AG04450 (cell line): ENCODE measurements at regions not wholly inside any gene's neighbourhood (a gene's known extent, or its start where the extent isn't known, plus 50 kb on each side); places are given as distances from the start of the nearest gene placed in this dataset. TPM values are rescaled to one million over a fixed set of nuclear protein-coding genes. Genes with fewer than 3 reads are reported as not detected.

Experiments
- CTCF ChIA-PET: fragments of 300-600, 350-600 bp; formaldehyde crosslinking; extraction: SDS; loops from one replicate; lab custom pipeline; 2022; ENCODE audit warnings: antibody characterized with exemption, inconsistent platforms; lab: Charles Lee
- POLR2A ChIA-PET: fragments of 350-600 bp; formaldehyde crosslinking; extraction: SDS; loops from one replicate; lab custom pipeline; 2021; ENCODE audit warnings: antibody characterized with exemption, inconsistent platforms; lab: Yijun Ruan, JAX
- DNase-seq: peaks from one replicate; pipeline ENCODE4 v3.0.0-alpha.2; 2011; ENCODE audit warnings: low read depth, low spot score
- H3K27ac ChIP-seq: one replicate; pipeline ENCODE4 v1.5.1; 2012; ENCODE audit warnings: low read depth, low read length, control low read depth
- H3K27me3 ChIP-seq: one replicate; pipeline ENCODE4 v1.6.0; 2012; ENCODE audit warnings: low read length; ENCODE audit not compliant: control insufficient read depth, insufficient read depth
- H3K4me3 ChIP-seq: 2 replicates; pipeline ENCODE4 v1.5.1; 2011; ENCODE audit warnings: mild to moderate bottlenecking, low read depth, low read length, control low read depth
- H3K9me3 ChIP-seq: 2 replicates; pipeline ENCODE4 v1.5.1; 2012; ENCODE audit warnings: low read length; ENCODE audit not compliant: control insufficient read depth, insufficient read depth
- CTCF ChIP-seq: IDR thresholded peaks from 2 replicates; pipeline ENCODE4 v1.5.1; 2011; ENCODE audit warnings: low read depth, low read length, control low read depth, inconsistent platforms
- small RNA-seq: library from RNA; depleted of rRNA; stranded (forward); fragments of <200 nt; gene quantifications from one replicate; pipeline ENCODE3, GENCODE V24; 2012; ENCODE audit warnings: low read depth; ENCODE audit not compliant: insufficient read length

- ChIA-PET CTCF (no interaction called here), POLR2A (no interaction called here)
- H3K27ac ChIP-seq: no peak overlapping the region
- no peaks in the 10 kb centered on the region for H3K9me3 ChIP-seq
- H3K27me3 ChIP-seq: no peaks in the 10 kb centered on the region
- H3K4me3 ChIP-seq: no peak overlapping the region
- DNase-seq: no peak
- no peak for TF ChIP-seq CTCF
Observed at GRCh38 chr4:148495463-148495862, 53.2 kb upstream of the NR3C2 start.

Small RNAs in the stretch of these regions (small RNA-seq; reads per million reads assigned to genes)
- not detected for gene RNA5SP166
- not detected for gene RNU7-197P
